ENCODE measurements at regions not wholly inside any gene's neighbourhood (a gene's known extent, or its start where the extent isn't known, plus 50 kb on each side); places are given as distances from the start of the nearest gene placed in this dataset.
"Not testable (repeated sequence)": the region's sequence is repeated elsewhere in the genome, so short reads cannot be mapped to it uniquely, and the experiment has no call there.

GRCh38 chr9:19926774-19927173 is 137.9 kb upstream of the SLC24A2 start:
- no peak for DNase-seq (ENCODE audit: low spot score)
- Mint-ChIP-seq H3K9me3 (no peaks in the 10 kb centered on the region), H3K36me3 (ENCODE audit: low read depth) (no peaks in the 10 kb centered on the region), H3K27ac (no peak overlapping the region), H3K27me3 (ENCODE audit: low read depth) (peaks cover 11% of the 10 kb centered on the region), H3K4me3 (no peak overlapping the region), H3K4me1 (ENCODE audit: low read depth) (peaks cover 14% of the 10 kb centered on the region)

GRCh38 chr9:19925674-19926503 is 137.1 kb upstream of the SLC24A2 start:
- H3K36me3 Mint-ChIP-seq (ENCODE audit: low read depth): no peaks in the 10 kb centered on the region
- peak; percentile 74 for DNase-seq (ENCODE audit: low spot score)
- H3K9me3 Mint-ChIP-seq: no peaks in the 10 kb centered on the region
- peaks cover 14% of the 10 kb centered on the region for H3K4me1 Mint-ChIP-seq (ENCODE audit: low read depth)
- peaks cover 11% of the 10 kb centered on the region for H3K27me3 Mint-ChIP-seq (ENCODE audit: low read depth)
- no peak overlapping the region for H3K27ac Mint-ChIP-seq
- H3K4me3 Mint-ChIP-seq: peak overlapping the region; percentile 80

GRCh38 chr9:19924080-19924479 is 135.2 kb upstream of the SLC24A2 start:
- no peaks in the 10 kb centered on the region for H3K9me3 Mint-ChIP-seq
- peaks cover 14% of the 10 kb centered on the region for H3K4me1 Mint-ChIP-seq (ENCODE audit: low read depth)
- H3K27me3 Mint-ChIP-seq (ENCODE audit: low read depth): peaks cover 11% of the 10 kb centered on the region
- no peak overlapping the region for H3K27ac Mint-ChIP-seq
- DNase-seq (ENCODE audit: low spot score): no peak
- no peaks in the 10 kb centered on the region for H3K36me3 Mint-ChIP-seq (ENCODE audit: low read depth)
- H3K4me3 Mint-ChIP-seq: no peak overlapping the region

GRCh38 chr9:19922476-19923118 is 133.8 kb upstream of the SLC24A2 start:
- no peak for DNase-seq (ENCODE audit: low spot score)
- H3K4me1 Mint-ChIP-seq (ENCODE audit: low read depth): peaks cover 9% of the 10 kb centered on the region
- H3K36me3 Mint-ChIP-seq (ENCODE audit: low read depth): no peaks in the 10 kb centered on the region
- H3K4me3 Mint-ChIP-seq: no peak overlapping the region
- H3K9me3 Mint-ChIP-seq: no peaks in the 10 kb centered on the region
- no peak overlapping the region for H3K27ac Mint-ChIP-seq
- H3K27me3 Mint-ChIP-seq (ENCODE audit: low read depth): peaks cover 18% of the 10 kb centered on the region

- H3K27me3 Mint-ChIP-seq (ENCODE audit: low read depth): peaks cover 30% of the 10 kb centered on the region
- no peak overlapping the region for H3K4me3 Mint-ChIP-seq
- H3K27ac Mint-ChIP-seq: no peak overlapping the region
- no peaks in the 10 kb centered on the region for H3K9me3 Mint-ChIP-seq
- peaks cover 1% of the 10 kb centered on the region for H3K4me1 Mint-ChIP-seq (ENCODE audit: low read depth)
- H3K36me3 Mint-ChIP-seq (ENCODE audit: low read depth): no peaks in the 10 kb centered on the region
- no peak for DNase-seq (ENCODE audit: low spot score)
These were observed 131.6 kb upstream of the SLC24A2 start for GRCh38 chr9:19920401-19920800.

GRCh38 chr9:19918630-19919029 is 129.8 kb upstream of the SLC24A2 start:
- Mint-ChIP-seq H3K27ac (no peak overlapping the region), H3K4me1 (ENCODE audit: low read depth) (no peaks in the 10 kb centered on the region), H3K36me3 (ENCODE audit: low read depth) (no peaks in the 10 kb centered on the region), H3K4me3 (no peak overlapping the region), H3K9me3 (no peaks in the 10 kb centered on the region), H3K27me3 (ENCODE audit: low read depth) (peaks cover 25% of the 10 kb centered on the region)
- no peak for DNase-seq (ENCODE audit: low spot score)

GRCh38 chr9:19914044-19914443 is 125.2 kb upstream of the SLC24A2 start:
- Mint-ChIP-seq H3K9me3 (no peaks in the 10 kb centered on the region), H3K27me3 (ENCODE audit: low read depth) (peaks cover 19% of the 10 kb centered on the region), H3K4me3 (no peak overlapping the region), H3K4me1 (ENCODE audit: low read depth) (no peaks in the 10 kb centered on the region), H3K36me3 (ENCODE audit: low read depth) (no peaks in the 10 kb centered on the region), H3K27ac (no peak overlapping the region)
- DNase-seq (ENCODE audit: low spot score): no peak

GRCh38 chr9:19913151-19913550 is 124.3 kb upstream of the SLC24A2 start:
- H3K4me3 Mint-ChIP-seq: no peak overlapping the region
- H3K36me3 Mint-ChIP-seq (ENCODE audit: low read depth): no peaks in the 10 kb centered on the region
- H3K9me3 Mint-ChIP-seq: no peaks in the 10 kb centered on the region
- no peak overlapping the region for H3K27ac Mint-ChIP-seq
- peaks cover 12% of the 10 kb centered on the region for H3K27me3 Mint-ChIP-seq (ENCODE audit: low read depth)
- no peak for DNase-seq (ENCODE audit: low spot score)
- peaks cover 3% of the 10 kb centered on the region for H3K4me1 Mint-ChIP-seq (ENCODE audit: low read depth)

- H3K36me3 Mint-ChIP-seq (ENCODE audit: low read depth): no peaks in the 10 kb centered on the region
- H3K27me3 Mint-ChIP-seq (ENCODE audit: low read depth): peaks cover 2% of the 10 kb centered on the region
- no peak for DNase-seq (ENCODE audit: low spot score)
- no peak overlapping the region for H3K27ac Mint-ChIP-seq
- H3K4me1 Mint-ChIP-seq (ENCODE audit: low read depth): no peaks in the 10 kb centered on the region
- no peak overlapping the region for H3K4me3 Mint-ChIP-seq
- no peaks in the 10 kb centered on the region for H3K9me3 Mint-ChIP-seq
These were observed 114.2 kb upstream of the SLC24A2 start for GRCh38 chr9:19903076-19903475.

- no peak for DNase-seq (ENCODE audit: low spot score)
- no peaks in the 10 kb centered on the region for H3K4me1 Mint-ChIP-seq (ENCODE audit: low read depth)
- H3K9me3 Mint-ChIP-seq: no peaks in the 10 kb centered on the region
- H3K36me3 Mint-ChIP-seq (ENCODE audit: low read depth): no peaks in the 10 kb centered on the region
- H3K4me3 Mint-ChIP-seq: no peak overlapping the region
- H3K27ac Mint-ChIP-seq: no peak overlapping the region
- peaks cover 2% of the 10 kb centered on the region for H3K27me3 Mint-ChIP-seq (ENCODE audit: low read depth)
These were observed 112.7 kb upstream of the SLC24A2 start for GRCh38 chr9:19901586-19901985.

- Mint-ChIP-seq H3K27me3 (ENCODE audit: low read depth) (no peaks in the 10 kb centered on the region), H3K9me3 (no peaks in the 10 kb centered on the region)
These were observed 107.3 kb upstream of the SLC24A2 start for GRCh38 chr9:19896161-19896560.

GRCh38 chr9:19895578-19895977 is 106.7 kb upstream of the SLC24A2 start:
- not testable (repeated sequence) for DNase-seq (ENCODE audit: low spot score); H3K27ac Mint-ChIP-seq; H3K4me3 Mint-ChIP-seq; H3K9me3 Mint-ChIP-seq; H3K4me1 Mint-ChIP-seq (ENCODE audit: low read depth); H3K36me3 Mint-ChIP-seq (ENCODE audit: low read depth); H3K27me3 Mint-ChIP-seq (ENCODE audit: low read depth)

More at GRCh38 chr9:19896161-19896560, 107.3 kb upstream of the SLC24A2 start:
- Mint-ChIP-seq H3K4me3 (no peak overlapping the region), H3K4me1 (ENCODE audit: low read depth) (no peaks in the 10 kb centered on the region), H3K27ac (no peak overlapping the region), H3K36me3 (ENCODE audit: low read depth) (no peaks in the 10 kb centered on the region)
- DNase-seq (ENCODE audit: low spot score): no peak

- Mint-ChIP-seq H3K9me3 (no peaks in the 10 kb centered on the region), H3K27me3 (ENCODE audit: low read depth) (no peaks in the 10 kb centered on the region), H3K4me3 (no peak overlapping the region), H3K27ac (no peak overlapping the region), H3K4me1 (ENCODE audit: low read depth) (no peaks in the 10 kb centered on the region), H3K36me3 (ENCODE audit: low read depth) (no peaks in the 10 kb centered on the region)
- DNase-seq (ENCODE audit: low spot score): no peak
These were observed 106.2 kb upstream of the SLC24A2 start for GRCh38 chr9:19895006-19895405.

GRCh38 chr9:19885608-19886007 is 96.8 kb upstream of the SLC24A2 start:
- no peak overlapping the region for H3K4me3 Mint-ChIP-seq
- no peaks in the 10 kb centered on the region for H3K4me1 Mint-ChIP-seq (ENCODE audit: low read depth)
- H3K27me3 Mint-ChIP-seq (ENCODE audit: low read depth): no peaks in the 10 kb centered on the region
- no peak overlapping the region for H3K27ac Mint-ChIP-seq
- no peaks in the 10 kb centered on the region for H3K9me3 Mint-ChIP-seq
- no peak for DNase-seq (ENCODE audit: low spot score)
- H3K36me3 Mint-ChIP-seq (ENCODE audit: low read depth): no peaks in the 10 kb centered on the region

Measured in T-helper 2 cell treated with Interferon-gamma antibody and Interleukin-4, amounts not matched to agents 5 μg/mL and 100 μg/mL, for 36 hours (primary cell).